H1 (cell line): ENCODE measurements at regions not wholly inside any gene's neighbourhood (a gene's known extent, or its start where the extent isn't known, plus 50 kb on each side); places are given as distances from the start of the nearest gene placed in this dataset.

Experiments used
- CTCF ChIP-seq, 3 experiments: IDR thresholded peaks; 1 replicate in 2 of 3; 2 replicates in 1 of 3; pipeline versions ENCODE4 v1.5.1 to v1.6.1; 2011; ENCODE audit warnings: low read length in 3 of 3, mild to moderate bottlenecking in 3 of 3, inconsistent platforms in 2 of 3, low read depth in 1 of 3, moderate library complexity in 1 of 3; ENCODE audit not compliant: insufficient read depth in 1 of 3; ENCODE audit errors: control extremely low read depth in 1 of 3
- EZH2 ChIP-seq: fragments of 200-600 bp; sonication (generic); IDR thresholded peaks from 2 replicates; pipeline ENCODE4 v1.7.1; 2012; ENCODE audit warnings: low read depth, mild to moderate bottlenecking, moderate library complexity, low read length, inconsistent platforms; ENCODE audit not compliant: severe bottlenecking
- POLR2A ChIP-seq, 2 experiments: IDR thresholded peaks; 1 replicate in 1 of 2; 2 replicates in 1 of 2; pipeline ENCODE4 v1.6.1; 2011; ENCODE audit warnings: low read depth in 2 of 2, low read length in 2 of 2, mild to moderate bottlenecking in 2 of 2; ENCODE audit errors: control extremely low read depth in 1 of 2
- SP2 ChIP-seq: IDR thresholded peaks from 2 replicates; pipeline ENCODE4 v1.6.1; 2012; ENCODE audit warnings: mild to moderate bottlenecking, low read length, inconsistent platforms
- TAF1 ChIP-seq: IDR thresholded peaks from 2 replicates; pipeline ENCODE4 v1.6.1; 2011; ENCODE audit warnings: mild to moderate bottlenecking, low read depth, low read length
- TF ChIP-seq, protein P1 (sequence below): IDR thresholded peaks from 2 replicates; pipeline ENCODE4 v1.6.1; 2011; ENCODE audit warnings: low read length, improper control_type of control experiment

GRCh38 chr2:42961961-42962360 is 169.6 kb upstream of the HAAO start:
- no peak for TF ChIP-seq EZH2
- TF ChIP-seq, protein P1, sequence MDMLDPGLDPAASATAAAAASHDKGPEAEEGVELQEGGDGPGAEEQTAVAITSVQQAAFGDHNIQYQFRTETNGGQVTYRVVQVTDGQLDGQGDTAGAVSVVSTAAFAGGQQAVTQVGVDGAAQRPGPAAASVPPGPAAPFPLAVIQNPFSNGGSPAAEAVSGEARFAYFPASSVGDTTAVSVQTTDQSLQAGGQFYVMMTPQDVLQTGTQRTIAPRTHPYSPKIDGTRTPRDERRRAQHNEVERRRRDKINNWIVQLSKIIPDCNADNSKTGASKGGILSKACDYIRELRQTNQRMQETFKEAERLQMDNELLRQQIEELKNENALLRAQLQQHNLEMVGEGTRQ = no peak
- no peak for TF ChIP-seq POLR2A (IDR thresholded peaks at IDR 0.05; ENCODE audit: control extremely low read depth in 1 of 2, low read depth in 2 of 2, low read length in 2 of 2)
- TF ChIP-seq CTCF (IDR thresholded peaks at IDR 0.05; ENCODE audit: control extremely low read depth in 1 of 3, insufficient read depth in 1 of 3, low read depth in 1 of 3, low read length in 3 of 3) = no peak
- no peak for TF ChIP-seq SP2
- TF ChIP-seq TAF1 = no peak
